Natural killer cell treated with Interleukin-12 subunit alpha and Interleukin-12 subunit beta and Interleukin-15 and Interleukin-18, amount 100 ng/mL, for 72 hours (primary cell): ENCODE measurements at regions not wholly inside any gene's neighbourhood (a gene's known extent, or its start where the extent isn't known, plus 50 kb on each side); places are given as distances from the start of the nearest gene placed in this dataset.
"Not testable (repeated sequence)": the region's sequence is repeated elsewhere in the genome, so short reads cannot be mapped to it uniquely, and the experiment has no call there.

Experiments
- ATAC-seq, 2 donors: fragments of 150-1000 bp; cut with Tn5 transposase in 1 of 2; sonication (Bioruptor Pico), chemical (Tn5 transposase) in 1 of 2; 2 replicates each; pipeline ENCODE4 v1.10.0; 2021
- DNase-seq: peaks from one replicate; pipeline ENCODE4 v3.0.0; 2022; ENCODE audit warnings: low spot score
- H3K27ac Mint-ChIP-seq, 2 donors: 1 replicate in 1 of 2; 2 replicates in 1 of 2; pipeline ENCODE4 v1.8.0; 2022; ENCODE audit warnings: mixed read lengths in 2 of 2, mild to moderate bottlenecking in 1 of 2, moderate library complexity in 1 of 2
- H3K27me3 Mint-ChIP-seq, 2 donors: 1 replicate in 1 of 2; 2 replicates in 1 of 2; pipeline ENCODE4 v1.8.0; 2022; ENCODE audit warnings: mixed read lengths in 2 of 2
- H3K36me3 Mint-ChIP-seq: one replicate; pipeline ENCODE4 v1.8.0; 2022; ENCODE audit warnings: mixed read lengths
- H3K4me1 Mint-ChIP-seq, 2 donors: 1 replicate in 1 of 2; 2 replicates in 1 of 2; pipeline ENCODE4 v1.8.0; 2022; ENCODE audit warnings: low read depth in 2 of 2, mixed read lengths in 2 of 2, mild to moderate bottlenecking in 1 of 2
- H3K4me3 Mint-ChIP-seq: one replicate; pipeline ENCODE4 v1.8.0; 2022; ENCODE audit warnings: mixed read lengths
- H3K9me3 Mint-ChIP-seq: 2 replicates; pipeline ENCODE4 v1.8.0; 2022; ENCODE audit warnings: mixed read lengths

DNA sequence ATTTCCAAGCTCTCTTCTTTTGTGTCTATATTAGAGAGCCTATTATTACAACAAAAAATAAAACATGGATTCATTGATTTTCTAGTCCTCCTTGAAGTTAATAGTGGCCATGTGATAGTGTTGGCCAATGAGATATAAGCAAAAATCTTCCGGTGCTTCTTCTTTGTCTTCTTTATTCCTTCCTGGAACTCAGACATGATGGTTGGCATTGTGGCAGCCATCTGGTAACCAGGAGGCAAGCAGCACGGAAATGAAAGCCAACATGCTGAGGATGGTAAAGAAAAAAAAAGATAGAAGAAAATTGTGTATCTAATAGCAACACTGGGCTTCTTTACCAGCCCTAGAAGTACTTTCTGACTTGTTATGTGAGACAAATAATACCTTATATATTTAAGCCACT lies 50.8 kb upstream of the SEL1L start:
- Mint-ChIP-seq H3K27me3 (peaks cover 0 to 5% of the 10 kb centered on the region in 2 donors), H3K9me3 (peaks cover 11% of the 10 kb centered on the region), H3K27ac (no peak overlapping the region), H3K4me1 (no peaks in the 10 kb centered on the region), H3K36me3 (no peaks in the 10 kb centered on the region), H3K4me3 (no peak overlapping the region)
- no peak for DNase-seq
- ATAC-seq = no peak

DNA sequence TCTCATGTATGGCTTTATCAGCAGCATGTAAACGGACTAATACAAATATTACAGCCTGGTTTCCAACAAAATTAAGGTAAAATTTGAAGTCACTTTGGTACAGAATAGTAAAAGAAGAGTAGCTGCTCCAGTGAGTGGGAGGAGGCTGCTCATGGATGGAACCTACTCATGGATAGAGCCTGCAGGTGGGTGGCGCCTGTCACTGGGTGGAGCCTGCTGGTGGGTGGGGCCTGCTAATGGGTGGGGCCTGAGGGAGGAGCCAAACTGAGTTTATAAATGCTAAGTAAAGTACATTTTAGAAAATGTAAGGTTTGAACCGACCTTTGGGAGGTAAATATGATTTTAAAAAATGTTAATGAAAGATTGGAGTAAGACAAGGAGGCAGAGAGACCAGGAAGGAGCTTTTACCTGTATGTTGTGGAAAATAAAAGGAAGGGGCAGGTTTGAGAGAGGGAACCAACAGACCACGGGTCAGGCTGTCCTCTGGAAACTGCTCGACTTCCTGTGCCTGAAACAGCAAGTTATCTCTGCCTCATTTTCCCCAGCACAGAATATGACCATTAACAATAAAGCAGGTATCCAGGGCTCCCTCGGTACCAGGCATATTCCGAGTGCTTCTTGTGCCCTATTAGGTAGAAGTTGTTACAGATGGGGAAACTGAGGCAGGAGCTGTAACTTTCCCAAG lies 55.9 kb upstream of the SEL1L start:
- H3K4me3 Mint-ChIP-seq = no peak overlapping the region
- ATAC-seq = no peak
- DNase-seq = no peak
- H3K36me3 Mint-ChIP-seq = no peaks in the 10 kb centered on the region
- H3K27me3 Mint-ChIP-seq = no peaks in the 10 kb centered on the region
- no peaks in the 10 kb centered on the region for H3K4me1 Mint-ChIP-seq
- H3K9me3 Mint-ChIP-seq = no peaks in the 10 kb centered on the region
- H3K27ac Mint-ChIP-seq = no peak overlapping the region

- DNase-seq (no peak), ATAC-seq (peak in 1 of 2 donors; percentile 11)
- H3K36me3 Mint-ChIP-seq = no peaks in the 10 kb centered on the region
- no peaks in the 10 kb centered on the region for H3K9me3 Mint-ChIP-seq
- H3K27me3 Mint-ChIP-seq = peaks cover 1 to 4% of the 10 kb centered on the region in 2 donors
- H3K27ac Mint-ChIP-seq = no peak overlapping the region
- no peak overlapping the region for H3K4me3 Mint-ChIP-seq
- H3K4me1 Mint-ChIP-seq = no peaks in the 10 kb centered on the region
Observed at GRCh38 chr14:81591266-81591665, 57.6 kb upstream of the SEL1L start.

- no peak for DNase-seq
- ATAC-seq = no peak
- H3K4me3 Mint-ChIP-seq = no peak overlapping the region
- no peak overlapping the region for H3K27ac Mint-ChIP-seq
- no peaks in the 10 kb centered on the region for H3K4me1 Mint-ChIP-seq
- H3K36me3 Mint-ChIP-seq = no peaks in the 10 kb centered on the region
- peaks cover 8 to 9% of the 10 kb centered on the region in 2 donors for H3K27me3 Mint-ChIP-seq
- no peaks in the 10 kb centered on the region for H3K9me3 Mint-ChIP-seq
Observed at GRCh38 chr14:81594012-81594411, 60.4 kb upstream of the SEL1L start.

DNA sequence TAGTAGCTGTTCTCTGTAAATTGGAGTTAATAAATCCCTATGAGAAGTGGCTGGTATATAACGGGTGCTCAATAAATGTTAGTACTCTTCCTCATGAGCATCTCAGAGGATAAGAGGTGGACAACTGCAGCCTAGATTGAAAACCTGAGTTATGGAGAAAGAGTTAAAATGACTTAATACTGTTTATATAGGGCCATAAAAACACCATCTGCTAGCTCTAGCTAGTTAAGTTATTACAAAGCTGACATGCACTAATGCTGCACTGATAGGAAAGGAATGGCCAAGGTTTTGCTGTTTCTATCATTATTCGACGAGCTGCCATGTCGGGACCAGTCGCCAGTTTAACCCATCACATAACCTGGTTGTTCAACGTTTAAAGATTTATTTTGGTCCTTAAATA lies 72.0 kb upstream of the SEL1L start:
- Mint-ChIP-seq H3K36me3 (no peaks in the 10 kb centered on the region), H3K4me1 (no peaks in the 10 kb centered on the region), H3K27me3 (peaks cover 5 to 34% of the 10 kb centered on the region in 2 donors), H3K9me3 (no peaks in the 10 kb centered on the region), H3K4me3 (no peak overlapping the region), H3K27ac (no peak overlapping the region)
- ATAC-seq (no peak), DNase-seq (no peak)

DNA sequence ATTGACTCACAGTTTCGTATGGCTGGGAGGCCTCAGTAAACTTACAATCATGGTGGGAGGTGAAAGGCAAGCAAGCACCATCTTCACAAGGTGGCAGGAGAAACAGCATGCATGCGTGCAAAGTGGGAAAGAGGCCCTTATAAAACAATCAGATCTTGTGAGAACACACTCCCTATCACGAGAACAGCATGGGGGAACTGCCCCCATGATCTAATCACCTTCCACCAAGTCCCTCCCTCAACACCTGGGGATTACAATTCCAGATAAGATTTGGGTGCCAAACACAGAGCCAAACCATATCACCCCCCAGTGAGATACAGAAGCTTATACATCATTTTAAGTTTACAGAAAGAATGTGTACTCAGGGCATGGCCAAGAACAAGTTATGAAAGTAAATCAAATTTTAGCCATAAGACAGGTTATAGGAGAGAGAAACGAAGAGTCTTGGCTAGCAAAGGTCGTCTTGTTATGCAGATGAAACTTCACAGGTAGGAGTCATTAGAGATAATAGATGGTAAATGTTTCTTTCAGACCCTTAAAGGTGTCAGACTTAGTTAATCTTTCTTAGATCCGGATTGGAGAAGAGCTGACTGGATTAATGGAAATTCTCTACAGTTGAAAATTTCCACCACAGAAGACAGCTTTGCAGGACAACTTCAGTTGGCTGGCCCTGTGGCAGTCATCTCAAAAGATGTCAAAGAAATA lies 79.8 kb upstream of the SEL1L start:
- no peak overlapping the region for H3K27ac Mint-ChIP-seq
- no peaks in the 10 kb centered on the region for H3K36me3 Mint-ChIP-seq
- H3K4me3 Mint-ChIP-seq = no peak overlapping the region
- H3K27me3 Mint-ChIP-seq = peaks cover 0 to 6% of the 10 kb centered on the region in 2 donors
- ATAC-seq (no peak), DNase-seq (no peak)
- no peaks in the 10 kb centered on the region for H3K9me3 Mint-ChIP-seq
- no peaks in the 10 kb centered on the region for H3K4me1 Mint-ChIP-seq

- not testable (repeated sequence) for H3K36me3 Mint-ChIP-seq, ATAC-seq, DNase-seq, H3K4me1 Mint-ChIP-seq, H3K9me3 Mint-ChIP-seq, H3K27ac Mint-ChIP-seq, H3K27me3 Mint-ChIP-seq, H3K4me3 Mint-ChIP-seq
Observed at GRCh38 chr14:81614302-81614701, 80.6 kb upstream of the SEL1L start.

DNA sequence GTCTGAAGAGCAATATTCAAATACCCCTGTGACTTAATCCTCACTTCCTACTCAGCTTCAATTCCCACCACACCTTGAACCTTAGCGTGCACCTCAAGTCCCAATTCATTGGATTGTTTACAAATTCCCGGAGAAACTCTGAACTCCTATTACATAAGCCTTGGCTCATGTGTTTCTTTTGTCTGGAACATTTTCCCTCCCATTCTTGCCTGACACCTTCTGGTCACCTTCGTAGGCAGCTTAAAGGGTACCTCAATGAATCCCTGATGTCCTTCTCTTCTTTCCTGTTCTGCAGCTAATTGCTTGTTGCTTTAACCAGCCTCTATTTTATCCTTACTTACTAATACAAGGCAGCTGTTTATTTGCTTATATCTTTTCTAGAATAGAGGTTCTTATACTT lies 85.0 kb upstream of the SEL1L start:
- Mint-ChIP-seq H3K4me3 (no peak overlapping the region), H3K9me3 (peaks cover 3% of the 10 kb centered on the region), H3K27me3 (peaks cover 3 to 6% of the 10 kb centered on the region in 2 donors), H3K4me1 (no peaks in the 10 kb centered on the region), H3K27ac (no peak overlapping the region), H3K36me3 (no peaks in the 10 kb centered on the region)
- no peak for DNase-seq
- no peak for ATAC-seq

- no peaks in the 10 kb centered on the region for H3K4me1 Mint-ChIP-seq
- DNase-seq (no peak), ATAC-seq (no peak)
- no peaks in the 10 kb centered on the region for H3K36me3 Mint-ChIP-seq
- peaks cover 3 to 6% of the 10 kb centered on the region in 2 donors for H3K27me3 Mint-ChIP-seq
- peaks cover 3% of the 10 kb centered on the region for H3K9me3 Mint-ChIP-seq
- no peak overlapping the region for H3K27ac Mint-ChIP-seq
- no peak overlapping the region for H3K4me3 Mint-ChIP-seq
Observed at GRCh38 chr14:81619816-81620215, 86.2 kb upstream of the SEL1L start.

- H3K27me3 Mint-ChIP-seq, ATAC-seq, H3K4me1 Mint-ChIP-seq, H3K36me3 Mint-ChIP-seq, H3K27ac Mint-ChIP-seq, H3K4me3 Mint-ChIP-seq, DNase-seq, H3K9me3 Mint-ChIP-seq: not testable (repeated sequence)
Observed at GRCh38 chr14:81623771-81624396, 90.2 kb upstream of the SEL1L start.

- H3K36me3 Mint-ChIP-seq = no peaks in the 10 kb centered on the region
- no peaks in the 10 kb centered on the region for H3K9me3 Mint-ChIP-seq
- H3K4me1 Mint-ChIP-seq = no peaks in the 10 kb centered on the region
- no peak for ATAC-seq
- no peak overlapping the region for H3K27ac Mint-ChIP-seq
- DNase-seq = no peak
- H3K4me3 Mint-ChIP-seq = no peak overlapping the region
- H3K27me3 Mint-ChIP-seq = peaks cover 3 to 7% of the 10 kb centered on the region in 2 donors
Observed at GRCh38 chr14:81625343-81625742, 91.7 kb upstream of the SEL1L start.

DNA sequence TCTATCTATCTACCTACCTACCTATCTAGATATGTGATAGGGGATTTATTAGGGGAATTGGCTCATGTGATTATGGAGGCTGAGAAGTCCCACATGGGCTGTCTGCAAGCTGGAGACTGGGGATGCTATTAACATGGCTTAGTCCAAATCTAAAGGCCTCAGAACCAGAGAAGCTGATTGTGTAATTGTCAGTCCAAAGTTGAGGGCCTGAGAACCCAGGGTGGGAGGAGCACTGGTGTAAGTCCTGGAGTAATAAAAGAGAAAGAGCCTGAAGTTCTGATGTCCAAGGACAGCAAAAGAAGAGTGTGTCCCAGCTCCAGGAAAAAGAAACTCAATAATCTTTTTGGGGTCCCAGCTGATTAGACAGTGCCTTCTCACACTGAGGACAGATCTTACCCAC lies 98.5 kb upstream of the SEL1L start:
- Mint-ChIP-seq H3K27ac (no peak overlapping the region), H3K4me1 (no peaks in the 10 kb centered on the region), H3K27me3 (peaks cover 3 to 7% of the 10 kb centered on the region in 2 donors), H3K36me3 (no peaks in the 10 kb centered on the region), H3K4me3 (no peak overlapping the region), H3K9me3 (peaks cover 3% of the 10 kb centered on the region)
- ATAC-seq (no peak), DNase-seq (no peak)

DNA sequence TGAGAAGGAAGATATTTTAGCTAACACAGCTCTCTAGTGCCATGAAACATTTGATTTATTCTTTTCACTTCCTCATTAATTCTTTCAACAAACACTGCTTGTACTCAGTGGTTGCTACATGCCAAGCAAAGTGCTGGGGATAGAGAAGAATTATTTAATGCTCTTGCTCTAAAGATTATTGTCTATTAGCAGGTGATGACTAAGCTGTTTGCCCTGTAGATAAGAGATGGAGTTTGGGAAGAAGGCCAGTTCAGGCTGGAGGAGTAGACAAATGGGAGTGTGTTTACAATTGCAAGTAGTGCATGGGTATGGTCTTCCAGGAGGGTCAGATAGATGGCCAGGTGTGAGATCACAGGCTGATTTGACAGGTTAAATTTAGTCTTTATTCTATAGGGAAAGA lies 99.8 kb upstream of the SEL1L start:
- peaks cover 3% of the 10 kb centered on the region for H3K9me3 Mint-ChIP-seq
- no peaks in the 10 kb centered on the region for H3K36me3 Mint-ChIP-seq
- peaks cover 3 to 7% of the 10 kb centered on the region in 2 donors for H3K27me3 Mint-ChIP-seq
- no peaks in the 10 kb centered on the region for H3K4me1 Mint-ChIP-seq
- H3K27ac Mint-ChIP-seq = no peak overlapping the region
- DNase-seq (no peak), ATAC-seq (no peak)
- H3K4me3 Mint-ChIP-seq = no peak overlapping the region

DNA sequence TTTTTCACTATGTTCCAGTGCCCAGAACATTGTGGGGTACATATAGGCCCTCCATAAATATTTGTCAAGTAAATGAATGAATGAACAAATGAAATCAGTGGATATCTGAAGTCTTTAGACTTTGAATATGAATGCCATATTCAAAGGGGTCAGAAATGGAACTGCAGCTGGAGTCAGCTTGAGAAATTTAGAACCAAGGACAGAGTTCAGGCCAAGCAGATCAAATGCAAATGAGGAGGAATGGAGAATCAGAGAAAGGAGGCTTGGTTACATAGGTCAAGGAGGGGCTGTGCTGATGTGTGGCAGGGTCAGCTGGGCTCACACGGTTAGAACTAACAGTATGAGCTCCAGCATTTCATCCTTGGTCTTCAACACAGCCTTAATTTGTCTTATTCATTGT lies 104.0 kb upstream of the SEL1L start:
- H3K4me3 Mint-ChIP-seq = no peak overlapping the region
- ATAC-seq = no peak
- DNase-seq = no peak
- H3K36me3 Mint-ChIP-seq = no peaks in the 10 kb centered on the region
- no peak overlapping the region for H3K27ac Mint-ChIP-seq
- peaks cover 4% of the 10 kb centered on the region for H3K9me3 Mint-ChIP-seq
- no peaks in the 10 kb centered on the region for H3K27me3 Mint-ChIP-seq
- no peaks in the 10 kb centered on the region for H3K4me1 Mint-ChIP-seq
